Endothelial cell of umbilical vein (primary cell): ENCODE measurements at regions not wholly inside any gene's neighbourhood (a gene's known extent, or its start where the extent isn't known, plus 50 kb on each side); places are given as distances from the start of the nearest gene placed in this dataset.

Experiments
- BruUV-seq: library from RNA; stranded (reverse); fragments of 400-500 nt; replicated peaks from 2 replicates; lab custom pipeline; 2021; lab: Mats Ljungman, UMichigan
- CTCF ChIA-PET: fragments of 300-600, 350-600 bp; sonication (Branson Sonifier 250); formaldehyde crosslinking; loops from one replicate; lab custom pipeline; 2021; ENCODE audit warnings: antibody characterized with exemption, inconsistent platforms; lab: Charles Lee
- POLR2A ChIA-PET: fragments of 300-600, 350-600 bp; sonication (Branson Sonifier 250); formaldehyde crosslinking; loops from one replicate; lab custom pipeline; 2021; ENCODE audit warnings: antibody characterized with exemption, inconsistent platforms; lab: Charles Lee
- DNase-seq: peaks from one replicate; pipeline ENCODE4 v3.0.0-alpha.2; 2011; ENCODE audit warnings: low read depth, low spot score
- FAIRE-seq: peaks from 2 replicates; lab custom pipeline; 2011; peaks lifted over from hg19 to GRCh38; lab: Jason Lieb, UNC
- H2AFZ ChIP-seq: 2 replicates; pipeline ENCODE4 v1.6.0; 2012; ENCODE audit warnings: low read depth, low read length, control low read depth, inconsistent platforms
- H3K27ac ChIP-seq: 2 replicates; pipeline ENCODE4 v1.5.1; 2011; ENCODE audit warnings: low read depth, mild to moderate bottlenecking, control low read depth, low read length, moderate library complexity; ENCODE audit not compliant: insufficient read depth
- H3K27me3 ChIP-seq, 2 experiments: 2 replicates each; pipeline versions ENCODE4 v1.6.0 to v1.6.1; 2011; ENCODE audit warnings: low read length in 2 of 2, mixed read lengths in 1 of 2; ENCODE audit not compliant: control insufficient read depth in 2 of 2, insufficient read depth in 2 of 2
- H3K36me3 ChIP-seq, 2 experiments: 2 replicates in 1 of 2; 3 replicates in 1 of 2; pipeline ENCODE4 v1.5.1; 2011; ENCODE audit warnings: low read length in 2 of 2, mild to moderate bottlenecking in 1 of 2, moderate library complexity in 1 of 2; ENCODE audit not compliant: control insufficient read depth in 2 of 2, insufficient read depth in 2 of 2; ENCODE audit errors: extremely low read depth in 1 of 2
- H3K4me1 ChIP-seq: 3 replicates; pipeline ENCODE4 v1.5.1; 2011; ENCODE audit warnings: mild to moderate bottlenecking, low read length; ENCODE audit not compliant: control insufficient read depth, insufficient read depth; ENCODE audit errors: extremely low read depth
- H3K4me2 ChIP-seq: 2 replicates; pipeline ENCODE4 v1.6.1; 2011; ENCODE audit warnings: low read length, control low read depth, mixed read lengths; ENCODE audit not compliant: insufficient read depth
- H3K4me3 ChIP-seq, 3 experiments: fragments of 200-600 bp in 1 of 3; sonication (generic), shearing (Covaris generic) in 1 of 3; replicated peaks in 1 of 3; 2 replicates each; pipeline ENCODE4 v1.5.1; 2011 to 2016; ENCODE audit warnings: control low read depth in 3 of 3, low read length in 3 of 3, mild to moderate bottlenecking in 2 of 3, inconsistent platforms in 1 of 3, low read depth in 1 of 3, moderate library complexity in 1 of 3; ENCODE audit not compliant: insufficient read depth in 1 of 3
- H3K79me2 ChIP-seq: 2 replicates; pipeline ENCODE4 v1.6.0; 2012; ENCODE audit warnings: low read length, inconsistent platforms; ENCODE audit not compliant: control insufficient read depth, insufficient read depth
- H3K9ac ChIP-seq: replicated peaks from 2 replicates; pipeline ENCODE3; 2011; ENCODE audit warnings: low read length, control low read depth; ENCODE audit not compliant: insufficient read depth; ENCODE audit errors: extremely low read depth
- H3K9me1 ChIP-seq: replicated peaks from 3 replicates; pipeline ENCODE4 v1.6.0; 2011; ENCODE audit warnings: mild to moderate bottlenecking, low read length; ENCODE audit not compliant: control insufficient read depth, insufficient read depth; ENCODE audit errors: extremely low read depth
- H3K9me3 ChIP-seq: replicated peaks from 2 replicates; pipeline ENCODE4 v1.5.1; 2012; ENCODE audit warnings: low read length, inconsistent platforms; ENCODE audit not compliant: control insufficient read depth, insufficient read depth
- H4K20me1 ChIP-seq: replicated peaks from 2 replicates; pipeline ENCODE3; 2011; ENCODE audit warnings: mild to moderate bottlenecking, low read length; ENCODE audit not compliant: control insufficient read depth, insufficient read depth; ENCODE audit errors: extremely low read depth
- CTCF ChIP-seq, 2 donors: IDR thresholded peaks; 1 replicate in 1 of 2; 2 replicates in 1 of 2; pipeline ENCODE4 v1.5.1; 2011; ENCODE audit warnings: low read length in 2 of 2, mild to moderate bottlenecking in 2 of 2, moderate library complexity in 2 of 2, control low read depth in 1 of 2, inconsistent platforms in 1 of 2, low read depth in 1 of 2; ENCODE audit not compliant: insufficient read depth in 1 of 2; ENCODE audit errors: extremely low read depth in 1 of 2
- EZH2 ChIP-seq: IDR thresholded peaks from 2 replicates; pipeline ENCODE4 v1.6.1; 2012; ENCODE audit warnings: borderline replicate concordance, low read depth, mild to moderate bottlenecking, moderate library complexity, low read length, inconsistent platforms; ENCODE audit not compliant: severe bottlenecking
- FOS ChIP-seq: IDR thresholded peaks from 2 replicates; pipeline ENCODE4 v1.6.1; 2011; ENCODE audit warnings: mild to moderate bottlenecking, low read length, moderate library complexity, borderline replicate concordance; ENCODE audit not compliant: insufficient read depth
- GATA2 ChIP-seq: IDR thresholded peaks from 2 replicates; pipeline ENCODE4 v1.7.0; 2011; ENCODE audit warnings: low read depth, mild to moderate bottlenecking, moderate library complexity, mixed read lengths, low read length; ENCODE audit not compliant: insufficient read length, insufficient read depth
- JUN ChIP-seq: IDR thresholded peaks from 2 replicates; pipeline ENCODE4 v1.6.1; 2011; ENCODE audit warnings: borderline replicate concordance, low read depth; ENCODE audit not compliant: insufficient read length, insufficient read depth
- MAX ChIP-seq: IDR thresholded peaks from 2 replicates; pipeline ENCODE4 v1.6.1; 2011; ENCODE audit not compliant: insufficient read depth, insufficient read length
- MYC ChIP-seq: IDR thresholded peaks from one replicate; pipeline ENCODE4 v1.6.1; 2011; ENCODE audit warnings: mild to moderate bottlenecking, low read depth, low read length
- POLR2A ChIP-seq: IDR thresholded peaks from 2 replicates; pipeline ENCODE4 v1.6.1; 2012; ENCODE audit warnings: low read depth, mild to moderate bottlenecking, control low read depth, low read length
- POLR2AphosphoS5 ChIP-seq: IDR thresholded peaks from 2 replicates; pipeline ENCODE4 v1.6.1; 2012; ENCODE audit warnings: low read depth, mild to moderate bottlenecking, control low read depth, low read length, moderate library complexity; ENCODE audit not compliant: insufficient read depth
- dilution Hi-C: fragments of 300-500 bp; cut with MboI; formaldehyde crosslinking; loops from one replicate; pipeline ENCODE4 v1.15.0; 2019; ENCODE audit warnings: low sequenced_read_pairs; ENCODE audit not compliant: extremely low pct_ligation_motif_present
- intact Hi-C: fragments of 100-400 bp; cut with micrococcal nuclease; formaldehyde crosslinking; loops from one replicate; pipeline ENCODE4 v1.10.0; 2022

- Histone ChIP-seq H3K9me3 (peaks cover 2% of the 10 kb centered on the region), H2AFZ (no peak overlapping the region), H4K20me1 (no peaks in the 10 kb centered on the region), H3K4me1 (no peaks in the 10 kb centered on the region), H3K36me3 (no peaks in the 10 kb centered on the region), H3K27me3 (no peaks in the 10 kb centered on the region), H3K9me1 (no peaks in the 10 kb centered on the region), H3K79me2 (no peaks in the 10 kb centered on the region), H3K9ac (no peak overlapping the region), H3K4me3 (no peak overlapping the region), H3K27ac (no peak overlapping the region), H3K4me2 (no peak overlapping the region)
- FAIRE-seq (no peak), DNase-seq (no peak)
- POLR2A ChIA-PET: no interaction called here
- CTCF ChIA-PET: no interaction called here
- dilution Hi-C loops (no loop called here), intact Hi-C loops (no loop called here)
- no TSS peak for BruUV-seq
- no peak for TF ChIP-seq EZH2
- TF ChIP-seq MYC: no peak
- TF ChIP-seq POLR2AphosphoS5: no peak
- no peak for TF ChIP-seq GATA2
- no peak for TF ChIP-seq CTCF (IDR thresholded peaks at IDR 0.05; ENCODE audit: extremely low read depth in 1 of 2, insufficient read depth in 1 of 2, low read depth in 1 of 2, low read length in 2 of 2)
- no peak for TF ChIP-seq FOS
- TF ChIP-seq MAX: no peak
- no peak for TF ChIP-seq JUN
- TF ChIP-seq POLR2A: no peak
These were observed 156.6 kb upstream of the MTNR1B start for GRCh38 chr11:92812841-92813240.
